ENCODE measurements at regions not wholly inside any gene's neighbourhood (a gene's known extent, or its start where the extent isn't known, plus 50 kb on each side); places are given as distances from the start of the nearest gene placed in this dataset.
"Not testable (repeated sequence)": the region's sequence is repeated elsewhere in the genome, so short reads cannot be mapped to it uniquely, and the experiment has no call there.

DNA sequence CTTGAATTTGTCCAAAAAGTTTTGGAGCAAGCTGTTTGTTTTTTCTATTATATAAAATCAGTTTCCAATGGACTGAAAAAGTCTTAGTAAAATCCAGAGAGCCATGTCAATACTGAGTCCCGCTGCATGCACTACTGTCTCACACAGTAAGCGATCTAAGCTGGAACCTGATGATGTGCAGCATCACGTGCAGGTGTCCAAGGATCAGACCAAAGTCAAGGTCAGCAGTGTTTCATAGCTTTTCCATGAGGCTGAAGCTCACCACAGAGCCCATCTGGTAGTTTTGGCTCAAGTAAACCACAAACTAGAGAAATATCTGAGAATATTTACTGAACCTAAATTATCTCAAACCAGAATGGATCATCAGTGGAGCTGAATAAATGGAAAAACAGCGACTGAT is 784.0 kb upstream of the SEMA6D start:
- DNase-seq (ENCODE audit: low read depth in 2 of 2) = no peak

GRCh38 chr15:46934851-46935250 is 782.5 kb upstream of the SEMA6D start:
- no peak for DNase-seq (ENCODE audit: low read depth in 2 of 2)

GRCh38 chr15:46938169-46938568 is 779.1 kb upstream of the SEMA6D start:
- no peak for DNase-seq (ENCODE audit: low read depth in 2 of 2)

GRCh38 chr15:46941241-46941640 is 776.1 kb upstream of the SEMA6D start:
- no peak for DNase-seq (ENCODE audit: low read depth in 2 of 2)

GRCh38 chr15:46946953-46947352 is 770.4 kb upstream of the SEMA6D start:
- DNase-seq (ENCODE audit: low read depth in 2 of 2) = no peak

DNA sequence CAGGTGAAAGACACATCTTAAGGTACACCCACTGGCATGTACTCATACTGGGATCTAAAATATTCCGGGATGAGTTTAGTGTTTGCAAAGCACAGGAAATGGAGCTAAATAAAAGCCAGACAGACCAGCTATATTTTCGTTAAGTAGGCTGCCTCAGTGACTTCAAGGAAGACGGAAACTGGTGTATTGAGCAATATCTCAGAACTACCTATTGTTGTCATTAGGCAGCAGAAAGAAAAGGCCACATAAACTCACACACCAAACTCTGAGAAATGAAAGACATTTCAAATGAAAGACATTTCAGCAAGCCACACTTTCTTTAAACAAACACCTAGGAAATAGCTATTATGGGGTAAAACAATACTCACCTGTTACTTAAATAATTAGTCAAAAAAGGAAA is 761.7 kb upstream of the SEMA6D start:
- DNase-seq (ENCODE audit: low read depth in 2 of 2) = no peak

DNA sequence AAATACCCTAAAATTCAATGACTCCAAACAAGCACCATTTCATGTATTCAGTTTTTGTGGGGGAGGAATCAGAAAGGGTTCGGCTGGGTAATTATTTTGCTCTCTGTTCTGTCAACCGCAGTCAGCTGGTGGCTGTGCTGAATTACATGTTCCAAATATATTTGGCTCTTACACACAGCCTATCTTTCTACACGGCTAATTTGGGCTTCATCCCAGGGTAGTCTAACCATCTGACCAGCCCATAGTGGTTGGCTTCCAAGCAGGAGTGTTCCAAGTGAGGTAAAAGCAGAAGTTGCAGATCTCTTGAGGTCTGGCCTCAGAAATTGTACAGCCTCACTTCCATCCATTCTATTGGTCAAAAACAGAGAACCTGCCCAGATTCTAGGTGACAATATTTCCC is 760.8 kb upstream of the SEMA6D start:
- no peak for DNase-seq (ENCODE audit: low read depth in 2 of 2)

- DNase-seq (ENCODE audit: low read depth in 2 of 2) = no peak
These were observed 760.4 kb upstream of the SEMA6D start for GRCh38 chr15:46956881-46957280.

DNA sequence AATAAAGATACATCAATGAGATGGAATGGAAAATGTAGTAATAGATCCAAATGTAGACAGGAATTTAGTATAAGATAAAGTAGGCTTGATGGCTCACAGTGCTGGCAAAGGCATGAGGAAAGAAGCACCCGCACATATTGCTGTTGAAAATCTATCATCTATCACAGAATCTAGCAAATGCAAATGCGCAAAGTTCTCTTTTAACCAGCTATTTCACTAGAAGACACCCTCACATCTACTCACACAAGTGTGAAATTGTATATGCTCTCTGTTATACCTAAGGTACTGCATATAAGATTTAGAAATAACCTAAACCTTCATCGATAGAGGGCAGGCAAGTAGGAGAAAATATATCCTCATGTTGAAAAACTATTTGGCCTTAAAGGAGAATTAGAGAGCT is 756.7 kb upstream of the SEMA6D start:
- DNase-seq (ENCODE audit: low read depth in 2 of 2) = no peak

DNA sequence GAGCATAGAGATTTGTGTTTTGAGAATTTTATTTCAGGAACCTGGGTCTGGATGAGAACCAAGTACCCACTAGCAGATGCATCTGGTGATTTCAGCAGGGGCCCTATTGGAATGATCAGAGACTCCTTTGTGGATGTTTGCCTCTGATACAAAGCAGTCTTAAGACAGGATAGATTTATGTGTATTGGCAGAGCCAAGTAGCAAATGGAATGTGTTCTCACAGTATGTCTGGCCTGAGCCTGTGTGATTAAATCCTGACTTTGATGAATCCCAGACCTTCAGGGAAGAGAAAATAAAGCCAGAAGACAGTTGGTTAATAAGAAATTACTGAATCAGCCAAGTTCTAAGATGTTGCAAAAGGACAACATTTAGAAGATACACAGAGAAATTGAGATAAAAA is 755.5 kb upstream of the SEMA6D start:
- DNase-seq (ENCODE audit: low read depth in 2 of 2) = no peak

DNA sequence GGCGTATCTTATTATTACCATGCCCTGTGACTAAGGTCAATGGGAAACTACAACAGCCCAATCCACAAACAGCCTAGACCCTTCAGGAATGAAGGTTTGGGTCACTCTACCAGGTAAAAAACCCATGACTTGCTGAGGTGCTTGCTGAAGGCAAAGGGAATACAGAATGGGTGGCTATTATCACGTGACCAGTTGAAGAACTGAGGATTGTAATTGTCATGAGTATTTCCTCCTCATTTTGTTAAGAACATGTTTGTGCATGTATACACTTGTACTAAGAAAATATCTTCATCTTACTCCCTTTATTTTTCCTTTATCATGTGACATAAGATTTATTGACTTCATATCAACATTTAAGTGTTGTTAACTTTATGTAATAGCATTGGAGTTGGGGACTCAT is 729.2 kb upstream of the SEMA6D start:
- DNase-seq (ENCODE audit: low read depth in 2 of 2) = not testable (repeated sequence)

DNA sequence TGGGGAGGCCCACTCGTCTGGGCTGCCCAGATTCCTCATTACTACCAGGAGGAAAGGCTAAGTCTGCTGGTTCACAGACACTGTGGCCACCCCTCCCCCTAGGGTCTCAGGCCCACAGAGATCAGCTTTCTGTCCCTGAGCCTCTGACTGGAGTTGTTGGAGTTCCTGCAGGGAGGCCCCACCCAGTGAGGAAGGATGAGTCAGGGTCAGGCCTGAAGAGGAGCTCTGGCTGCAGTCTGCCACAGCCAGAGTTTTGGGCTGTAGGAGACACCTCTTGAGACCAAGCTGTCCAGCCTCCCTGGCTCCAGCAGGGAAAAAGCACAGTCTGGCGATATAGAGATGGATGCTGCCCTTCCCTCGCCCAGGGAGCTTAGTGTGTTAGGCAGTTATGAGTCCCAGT is 720.9 kb upstream of the SEMA6D start:
- no peak for DNase-seq (ENCODE audit: low read depth in 2 of 2)

DNA sequence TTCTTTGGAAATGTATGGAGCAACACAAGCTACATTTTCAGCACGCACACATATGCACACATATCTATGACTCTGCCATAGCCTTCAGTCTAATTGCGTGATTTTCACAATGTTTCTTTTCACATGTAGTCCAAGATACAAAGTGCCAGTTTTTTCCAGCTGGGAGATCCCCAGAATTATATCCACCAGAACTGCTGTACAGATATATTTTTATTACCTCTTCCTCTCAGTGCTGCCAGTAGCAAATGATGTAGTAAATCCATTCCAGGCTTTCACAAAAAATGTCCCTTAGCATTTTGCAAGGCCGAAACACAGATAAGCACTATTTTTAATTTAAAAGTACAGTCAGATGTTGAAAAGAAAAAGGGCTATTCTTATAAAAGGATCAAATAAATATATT is 719.8 kb upstream of the SEMA6D start:
- DNase-seq (ENCODE audit: low read depth in 2 of 2) = no peak

DNA sequence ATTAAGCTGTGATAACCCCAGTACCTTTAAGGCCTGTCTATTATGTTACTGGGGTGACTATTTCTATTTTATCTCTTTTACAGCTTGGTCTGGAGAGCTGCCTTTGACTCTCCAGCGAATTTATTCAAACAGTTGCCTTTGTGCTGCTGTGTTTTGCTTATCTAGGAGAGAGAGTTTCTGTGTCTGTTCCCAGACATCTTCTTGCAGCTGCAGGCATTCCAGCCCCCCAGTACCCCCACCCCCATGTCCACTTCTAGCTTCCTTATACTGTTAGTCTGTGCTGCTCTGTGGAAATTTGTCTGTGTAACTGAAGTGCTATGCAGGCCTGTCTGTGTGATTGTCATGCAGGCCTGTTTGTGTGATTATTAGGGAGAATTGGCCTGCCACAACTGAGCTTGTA is 713.7 kb upstream of the SEMA6D start:
- no peak for DNase-seq (ENCODE audit: low read depth in 2 of 2)

- DNase-seq (ENCODE audit: low read depth in 2 of 2) = no peak
These were observed 703.9 kb upstream of the SEMA6D start for GRCh38 chr15:47013446-47013845.

GRCh38 chr15:47027322-47027946 is 689.9 kb upstream of the SEMA6D start:
- DNase-seq (ENCODE audit: low read depth in 2 of 2) = no peak

DNA sequence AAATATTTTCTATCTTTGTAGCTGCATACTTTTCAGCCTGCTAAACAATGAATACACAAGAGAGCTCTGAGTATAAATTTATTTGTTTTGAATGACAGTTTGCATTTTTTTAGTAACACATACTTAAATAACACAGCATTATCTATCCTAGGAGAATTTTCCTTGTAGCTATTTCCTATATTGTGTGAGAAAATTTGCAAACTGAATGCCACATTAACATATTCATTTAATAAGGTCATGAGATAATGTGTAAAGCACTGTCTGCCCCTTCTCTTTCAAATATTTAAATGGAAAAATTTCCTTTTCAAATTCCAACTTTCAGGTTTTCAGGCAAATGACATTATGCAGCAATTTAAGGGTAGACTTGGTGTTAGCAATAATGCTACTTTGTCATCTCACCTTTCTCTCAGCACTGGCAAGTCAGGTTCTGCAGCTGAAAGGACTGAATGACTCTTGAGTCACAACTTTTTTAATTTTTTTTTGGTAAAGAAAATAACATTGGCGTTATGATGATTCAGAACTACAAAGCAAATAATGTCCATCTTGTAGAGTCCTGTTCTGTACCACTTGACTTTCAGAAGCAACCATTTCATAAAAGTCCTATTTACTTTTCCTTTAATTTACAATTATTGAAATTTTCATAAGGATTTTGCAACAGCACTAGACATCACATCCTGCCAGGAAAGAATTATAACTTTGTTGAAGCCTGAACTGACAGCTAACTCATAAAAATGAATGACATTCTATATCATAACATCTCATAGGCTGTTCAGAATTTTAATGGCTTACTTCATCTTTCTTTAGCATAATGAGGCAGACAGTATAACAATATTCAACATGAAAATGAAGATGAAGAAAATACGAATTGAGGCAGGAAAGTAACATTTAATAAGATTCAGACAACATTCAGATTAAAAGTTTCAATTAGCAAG is 681.6 kb upstream of the SEMA6D start:
- no peak for DNase-seq (ENCODE audit: low read depth in 2 of 2)

- DNase-seq (ENCODE audit: low read depth in 2 of 2) = no peak
These were observed 680.3 kb upstream of the SEMA6D start for GRCh38 chr15:47037003-47037402.

- no peak for DNase-seq (ENCODE audit: low read depth in 2 of 2)
These were observed 678.1 kb upstream of the SEMA6D start for GRCh38 chr15:47039225-47039624.

GRCh38 chr15:47041301-47041700 is 676.0 kb upstream of the SEMA6D start:
- no peak for DNase-seq (ENCODE audit: low read depth in 2 of 2)

DNA sequence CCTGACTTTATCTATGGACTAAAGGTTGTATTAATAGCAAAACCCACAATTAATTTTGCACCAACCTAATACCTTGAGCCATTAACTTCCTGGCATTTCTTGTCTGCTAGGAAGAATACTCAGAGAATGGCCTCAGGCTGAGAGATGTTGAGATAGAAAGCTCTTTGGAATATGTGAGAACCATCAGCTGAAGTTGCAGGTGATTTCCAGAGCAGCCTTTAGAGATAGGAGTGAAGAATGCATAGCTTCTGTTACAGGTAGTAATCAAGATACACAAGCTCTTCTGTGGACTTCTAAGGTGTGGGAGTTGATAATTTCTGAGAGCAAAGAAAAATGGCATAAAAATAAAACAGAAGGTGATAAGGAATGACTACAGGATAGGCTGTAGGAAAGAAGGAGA is 669.3 kb upstream of the SEMA6D start:
- not testable (repeated sequence) for DNase-seq (ENCODE audit: low read depth in 2 of 2)

GRCh38 chr15:47066392-47066791 is 650.9 kb upstream of the SEMA6D start:
- no peak for DNase-seq (ENCODE audit: low read depth in 2 of 2)

DNA sequence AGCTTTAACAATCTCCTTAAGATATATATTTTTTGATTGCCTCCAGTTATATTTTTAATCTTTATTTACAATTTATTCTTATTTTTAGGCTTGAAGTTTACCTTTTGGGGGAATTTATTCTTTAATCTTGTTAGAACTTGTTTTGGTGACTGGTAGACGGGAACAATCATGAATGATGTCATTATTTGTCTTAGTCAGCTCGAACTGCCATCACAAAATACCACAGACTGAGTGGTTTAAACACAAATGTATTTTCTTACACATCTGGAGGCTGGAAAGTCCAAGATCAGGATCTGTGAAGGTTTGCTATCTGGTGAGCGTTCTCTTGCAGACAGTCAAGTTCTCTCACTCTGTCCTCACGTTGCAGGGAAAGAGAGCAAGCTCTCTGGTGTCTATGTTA is 639.5 kb upstream of the SEMA6D start:
- not testable (repeated sequence) for DNase-seq (ENCODE audit: low read depth in 2 of 2)
